K562 (cell line): ENCODE measurements at regions not wholly inside any gene's neighbourhood (a gene's known extent, or its start where the extent isn't known, plus 50 kb on each side); places are given as distances from the start of the nearest gene placed in this dataset.

Experiments used
- POLR3A ChIP-seq: IDR thresholded peaks from 2 replicates; pipeline ENCODE4 v1.6.1; 2011; ENCODE audit warnings: borderline replicate concordance, mild to moderate bottlenecking, moderate library complexity; ENCODE audit not compliant: insufficient read length, insufficient read depth; ENCODE audit errors: extremely low read depth
- TF ChIP-seq, protein P1 (sequence below): sonication (generic); formaldehyde crosslinking; IDR thresholded peaks from 2 replicates; pipeline ENCODE4 v1.8.0; 2022; ENCODE audit warnings: mild to moderate bottlenecking, missing genetic modification reagents
- TF ChIP-seq, protein P2 (sequence below), 2 experiments: IDR thresholded peaks; 2 replicates each; pipeline ENCODE4 v1.6.1; 2012; ENCODE audit warnings: improper control_type of control experiment in 2 of 2, low read depth in 2 of 2, low read length in 2 of 2, borderline replicate concordance in 1 of 2

DNA sequence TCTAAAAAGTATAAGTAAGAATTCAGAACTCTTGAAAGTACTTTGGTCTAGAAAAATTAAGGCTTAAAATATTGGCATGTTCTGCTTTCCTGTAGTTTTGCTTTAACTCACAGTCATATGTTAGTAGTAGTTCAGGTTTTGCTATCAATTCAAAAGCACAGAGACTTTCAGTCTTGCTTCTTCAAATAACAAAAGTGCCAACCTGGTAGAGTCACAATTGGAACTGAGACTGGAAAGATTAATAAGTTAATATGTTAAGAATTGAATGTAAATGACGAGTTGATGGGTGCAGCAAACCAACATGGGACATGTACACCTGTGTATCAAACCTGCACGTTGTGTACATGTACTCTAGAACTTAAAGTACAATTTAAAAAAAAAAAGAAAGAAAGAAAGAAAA lies 822.3 kb downstream of the MTRR start (continued):
- TF ChIP-seq, protein P1, sequence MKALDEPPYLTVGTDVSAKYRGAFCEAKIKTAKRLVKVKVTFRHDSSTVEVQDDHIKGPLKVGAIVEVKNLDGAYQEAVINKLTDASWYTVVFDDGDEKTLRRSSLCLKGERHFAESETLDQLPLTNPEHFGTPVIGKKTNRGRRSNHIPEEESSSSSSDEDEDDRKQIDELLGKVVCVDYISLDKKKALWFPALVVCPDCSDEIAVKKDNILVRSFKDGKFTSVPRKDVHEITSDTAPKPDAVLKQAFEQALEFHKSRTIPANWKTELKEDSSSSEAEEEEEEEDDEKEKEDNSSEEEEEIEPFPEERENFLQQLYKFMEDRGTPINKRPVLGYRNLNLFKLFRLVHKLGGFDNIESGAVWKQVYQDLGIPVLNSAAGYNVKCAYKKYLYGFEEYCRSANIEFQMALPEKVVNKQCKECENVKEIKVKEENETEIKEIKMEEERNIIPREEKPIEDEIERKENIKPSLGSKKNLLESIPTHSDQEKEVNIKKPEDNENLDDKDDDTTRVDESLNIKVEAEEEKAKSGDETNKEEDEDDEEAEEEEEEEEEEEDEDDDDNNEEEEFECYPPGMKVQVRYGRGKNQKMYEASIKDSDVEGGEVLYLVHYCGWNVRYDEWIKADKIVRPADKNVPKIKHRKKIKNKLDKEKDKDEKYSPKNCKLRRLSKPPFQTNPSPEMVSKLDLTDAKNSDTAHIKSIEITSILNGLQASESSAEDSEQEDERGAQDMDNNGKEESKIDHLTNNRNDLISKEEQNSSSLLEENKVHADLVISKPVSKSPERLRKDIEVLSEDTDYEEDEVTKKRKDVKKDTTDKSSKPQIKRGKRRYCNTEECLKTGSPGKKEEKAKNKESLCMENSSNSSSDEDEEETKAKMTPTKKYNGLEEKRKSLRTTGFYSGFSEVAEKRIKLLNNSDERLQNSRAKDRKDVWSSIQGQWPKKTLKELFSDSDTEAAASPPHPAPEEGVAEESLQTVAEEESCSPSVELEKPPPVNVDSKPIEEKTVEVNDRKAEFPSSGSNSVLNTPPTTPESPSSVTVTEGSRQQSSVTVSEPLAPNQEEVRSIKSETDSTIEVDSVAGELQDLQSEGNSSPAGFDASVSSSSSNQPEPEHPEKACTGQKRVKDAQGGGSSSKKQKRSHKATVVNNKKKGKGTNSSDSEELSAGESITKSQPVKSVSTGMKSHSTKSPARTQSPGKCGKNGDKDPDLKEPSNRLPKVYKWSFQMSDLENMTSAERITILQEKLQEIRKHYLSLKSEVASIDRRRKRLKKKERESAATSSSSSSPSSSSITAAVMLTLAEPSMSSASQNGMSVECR (CRISPR knock-in tag), result no peak
- TF ChIP-seq POLR3A, result no peak
- TF ChIP-seq, protein P2, sequence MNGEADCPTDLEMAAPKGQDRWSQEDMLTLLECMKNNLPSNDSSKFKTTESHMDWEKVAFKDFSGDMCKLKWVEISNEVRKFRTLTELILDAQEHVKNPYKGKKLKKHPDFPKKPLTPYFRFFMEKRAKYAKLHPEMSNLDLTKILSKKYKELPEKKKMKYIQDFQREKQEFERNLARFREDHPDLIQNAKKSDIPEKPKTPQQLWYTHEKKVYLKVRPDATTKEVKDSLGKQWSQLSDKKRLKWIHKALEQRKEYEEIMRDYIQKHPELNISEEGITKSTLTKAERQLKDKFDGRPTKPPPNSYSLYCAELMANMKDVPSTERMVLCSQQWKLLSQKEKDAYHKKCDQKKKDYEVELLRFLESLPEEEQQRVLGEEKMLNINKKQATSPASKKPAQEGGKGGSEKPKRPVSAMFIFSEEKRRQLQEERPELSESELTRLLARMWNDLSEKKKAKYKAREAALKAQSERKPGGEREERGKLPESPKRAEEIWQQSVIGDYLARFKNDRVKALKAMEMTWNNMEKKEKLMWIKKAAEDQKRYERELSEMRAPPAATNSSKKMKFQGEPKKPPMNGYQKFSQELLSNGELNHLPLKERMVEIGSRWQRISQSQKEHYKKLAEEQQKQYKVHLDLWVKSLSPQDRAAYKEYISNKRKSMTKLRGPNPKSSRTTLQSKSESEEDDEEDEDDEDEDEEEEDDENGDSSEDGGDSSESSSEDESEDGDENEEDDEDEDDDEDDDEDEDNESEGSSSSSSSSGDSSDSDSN (IDR thresholded peaks at IDR 0.05; ENCODE audit: borderline replicate concordance in 1 of 2, low read depth in 2 of 2, low read length in 2 of 2), result no peak
